HEK293T (cell line): ENCODE measurements at regions not wholly inside any gene's neighbourhood (a gene's known extent, or its start where the extent isn't known, plus 50 kb on each side); places are given as distances from the start of the nearest gene placed in this dataset.

ENCODE experiments used
- ARNT ChIP-seq: fragments of 450-650 bp; IDR thresholded peaks from 2 replicates; pipeline ENCODE4 v1.6.1; 2017; ENCODE audit warnings: mild to moderate bottlenecking
- BHLHE40 ChIP-seq: fragments of 450-650 bp; IDR thresholded peaks from 2 replicates; pipeline ENCODE4 v1.6.1; 2016; ENCODE audit warnings: mild to moderate bottlenecking, moderate library complexity, borderline replicate concordance
- ELF4 ChIP-seq: fragments of 450-650 bp; IDR thresholded peaks from 2 replicates; pipeline ENCODE4 v1.6.1; 2017; ENCODE audit warnings: antibody characterized with exemption
- FOXA1 ChIP-seq: fragments of 450-650 bp; IDR thresholded peaks from 2 replicates; pipeline ENCODE4 v1.6.1; 2016; ENCODE audit warnings: mild to moderate bottlenecking
- FOXM1 ChIP-seq: fragments of 450-650 bp; IDR thresholded peaks from 2 replicates; pipeline ENCODE4 v1.6.1; 2017; ENCODE audit warnings: mild to moderate bottlenecking, borderline replicate concordance
- LEF1 ChIP-seq: fragments of 450-650 bp; IDR thresholded peaks from 2 replicates; pipeline ENCODE4 v1.6.1; 2017; ENCODE audit warnings: mild to moderate bottlenecking, borderline replicate concordance
- NFRKB ChIP-seq: fragments of 450-650 bp; IDR thresholded peaks from 2 replicates; pipeline ENCODE4 v1.6.1; 2016; ENCODE audit warnings: mild to moderate bottlenecking, moderate library complexity
- SP1 ChIP-seq: fragments of 450-650 bp; IDR thresholded peaks from 2 replicates; pipeline ENCODE4 v1.6.1; 2017
- SUZ12 ChIP-seq: fragments of 450-650 bp; IDR thresholded peaks from 2 replicates; pipeline ENCODE4 v1.6.1; 2016; ENCODE audit warnings: mild to moderate bottlenecking
- ZNF384 ChIP-seq: fragments of 450-650 bp; IDR thresholded peaks from 2 replicates; pipeline ENCODE4 v1.6.1; 2016

- no peak for TF ChIP-seq NFRKB
- no peak for TF ChIP-seq LEF1
- TF ChIP-seq ZNF384 = no peak
- TF ChIP-seq ELF4 = no peak
- no peak for TF ChIP-seq FOXA1
- no peak for TF ChIP-seq FOXM1
- TF ChIP-seq ARNT = no peak
- no peak for TF ChIP-seq BHLHE40
- TF ChIP-seq SUZ12 = no peak
- no peak for TF ChIP-seq SP1
Measured at GRCh38 chr4:115607311-115607710, 493.9 kb upstream of the NDST4 start.
